OCI-LY7 (cell line): ENCODE measurements at regions not wholly inside any gene's neighbourhood (a gene's known extent, or its start where the extent isn't known, plus 50 kb on each side); places are given as distances from the start of the nearest gene placed in this dataset.

Source experiments
- BruUV-seq: library from RNA; stranded (reverse); fragments of 400-500 nt; replicated peaks from 2 replicates; lab custom pipeline; 2021; lab: Mats Ljungman, UMichigan
- CTCF ChIA-PET: fragments of 300-600 bp; sonication (Branson Sonifier 250); formaldehyde crosslinking; loops from one replicate; lab custom pipeline; 2022; ENCODE audit warnings: antibody characterized with exemption; ENCODE audit not compliant: unreplicated experiment; lab: Charles Lee
- POLR2A ChIA-PET: fragments of 300-600 bp; sonication (Branson Sonifier 250); formaldehyde crosslinking; loops from one replicate; lab custom pipeline; 2022; ENCODE audit warnings: antibody characterized with exemption; lab: Charles Lee
- DNase-seq: peaks from one replicate; pipeline ENCODE4 v3.0.0-alpha.2; 2015; ENCODE audit warnings: low spot score
- H2AFZ ChIP-seq: fragments of 200-600 bp; sonication (generic), shearing (Covaris generic); 2 replicates; pipeline ENCODE4 v1.6.1; 2014; ENCODE audit warnings: mild to moderate bottlenecking, antibody characterized with exemption, low read length, moderate library complexity
- H3K27ac ChIP-seq: fragments of 200-600 bp; sonication (generic); 2 replicates; pipeline ENCODE4 v1.5.1; 2014; ENCODE audit warnings: mixed run types, low read depth, mild to moderate bottlenecking, moderate library complexity, low read length, inconsistent platforms; ENCODE audit not compliant: poor library complexity, severe bottlenecking
- H3K36me3 ChIP-seq: fragments of 200-600 bp; sonication (generic); 2 replicates; pipeline ENCODE4 v1.6.1; 2014; ENCODE audit warnings: mild to moderate bottlenecking, antibody characterized with exemption, low read length, moderate library complexity, mixed read lengths; ENCODE audit not compliant: insufficient read depth
- H3K4me1 ChIP-seq: fragments of 200-600 bp; sonication (generic); 2 replicates; pipeline ENCODE4 v1.5.1; 2014; ENCODE audit warnings: mild to moderate bottlenecking, low read length; ENCODE audit not compliant: insufficient read depth, poor library complexity, severe bottlenecking
- H3K4me2 ChIP-seq: fragments of 200-600 bp; sonication (generic); 2 replicates; pipeline ENCODE4 v1.6.1; 2014; ENCODE audit warnings: mild to moderate bottlenecking, low read length
- H3K4me3 ChIP-seq: fragments of 200-600 bp; sonication (generic); 2 replicates; pipeline ENCODE4 v1.5.1; 2014; ENCODE audit warnings: mild to moderate bottlenecking, low read depth, low read length; ENCODE audit not compliant: poor library complexity, severe bottlenecking
- H3K79me2 ChIP-seq: fragments of 200-600 bp; sonication (generic); 2 replicates; pipeline ENCODE4 v1.6.1; 2016; ENCODE audit warnings: low read depth, mild to moderate bottlenecking, low read length, moderate library complexity, mixed read lengths; ENCODE audit not compliant: insufficient read depth
- H3K9me2 ChIP-seq: fragments of 200-600 bp; sonication (generic); 2 replicates; pipeline ENCODE4 v1.6.1; 2016; ENCODE audit warnings: mild to moderate bottlenecking, low read length, mixed read lengths; ENCODE audit not compliant: insufficient read depth
- H3K9me3 ChIP-seq: fragments of 200-600 bp; sonication (generic); 2 replicates; pipeline ENCODE4 v1.6.1; 2014; ENCODE audit warnings: mild to moderate bottlenecking, mixed run types, low read length, mixed read lengths
- H4K20me1 ChIP-seq: fragments of 200-600 bp; sonication (generic); 2 replicates; pipeline ENCODE4 v1.6.1; 2014; ENCODE audit warnings: mild to moderate bottlenecking, antibody characterized with exemption, low read length, moderate library complexity, mixed read lengths; ENCODE audit not compliant: insufficient read depth
- EZH2phosphoT487 ChIP-seq: fragments of 200-600 bp; sonication (generic); IDR thresholded peaks from 2 replicates; pipeline ENCODE4 v1.6.1; 2018; ENCODE audit warnings: low read depth, borderline replicate concordance, mild to moderate bottlenecking, mixed run types, antibody characterized with exemption, low read length, moderate library complexity, mixed read lengths
- intact Hi-C: fragments of 100-400 bp; cut with micrococcal nuclease; formaldehyde crosslinking; loops from one replicate; pipeline ENCODE4 v1.10.0; 2022; ENCODE audit not compliant: unreplicated experiment
- TF ChIP-seq, protein P1 (sequence below): fragments of 200-600 bp; sonication (generic); conservative IDR thresholded peaks from 2 replicates; pipeline ENCODE4 v1.5.1; 2014; ENCODE audit warnings: mild to moderate bottlenecking, antibody characterized with exemption, low read length, moderate library complexity, mixed read lengths

DNA sequence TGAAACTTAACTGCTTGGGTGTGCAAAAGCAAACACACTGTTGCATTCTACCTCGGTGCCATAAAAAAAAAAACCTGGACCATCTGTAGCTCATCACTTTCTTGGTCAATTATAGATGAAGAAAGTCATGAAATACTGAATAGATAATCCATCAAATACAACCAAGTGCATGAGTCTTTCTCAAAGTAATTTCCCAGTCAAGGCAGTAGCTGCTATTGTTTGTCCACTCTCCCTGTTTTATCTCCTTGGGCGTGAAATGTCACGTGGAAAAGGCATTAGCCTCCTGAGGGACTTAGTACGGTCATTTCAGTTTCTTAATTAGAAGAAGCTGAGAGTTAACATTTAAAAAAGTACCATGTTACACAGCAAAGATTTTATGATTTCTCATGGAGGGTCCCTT, 1697.9 kb downstream of the PCDH9 start:
- Histone ChIP-seq H3K9me2 (no peaks in the 10 kb centered on the region), H3K4me2 (no peak overlapping the region; the same call in 1 of the 2 replicates), H2AFZ (no peak overlapping the region), H3K4me3 (no peak overlapping the region), H3K79me2 (no peaks in the 10 kb centered on the region), H3K9me3 (no peaks in the 10 kb centered on the region), H4K20me1 (no peaks in the 10 kb centered on the region), H3K36me3 (no peaks in the 10 kb centered on the region), H3K4me1 (no peaks in the 10 kb centered on the region), H3K27ac (no peak overlapping the region)
- TF ChIP-seq, protein P1, sequence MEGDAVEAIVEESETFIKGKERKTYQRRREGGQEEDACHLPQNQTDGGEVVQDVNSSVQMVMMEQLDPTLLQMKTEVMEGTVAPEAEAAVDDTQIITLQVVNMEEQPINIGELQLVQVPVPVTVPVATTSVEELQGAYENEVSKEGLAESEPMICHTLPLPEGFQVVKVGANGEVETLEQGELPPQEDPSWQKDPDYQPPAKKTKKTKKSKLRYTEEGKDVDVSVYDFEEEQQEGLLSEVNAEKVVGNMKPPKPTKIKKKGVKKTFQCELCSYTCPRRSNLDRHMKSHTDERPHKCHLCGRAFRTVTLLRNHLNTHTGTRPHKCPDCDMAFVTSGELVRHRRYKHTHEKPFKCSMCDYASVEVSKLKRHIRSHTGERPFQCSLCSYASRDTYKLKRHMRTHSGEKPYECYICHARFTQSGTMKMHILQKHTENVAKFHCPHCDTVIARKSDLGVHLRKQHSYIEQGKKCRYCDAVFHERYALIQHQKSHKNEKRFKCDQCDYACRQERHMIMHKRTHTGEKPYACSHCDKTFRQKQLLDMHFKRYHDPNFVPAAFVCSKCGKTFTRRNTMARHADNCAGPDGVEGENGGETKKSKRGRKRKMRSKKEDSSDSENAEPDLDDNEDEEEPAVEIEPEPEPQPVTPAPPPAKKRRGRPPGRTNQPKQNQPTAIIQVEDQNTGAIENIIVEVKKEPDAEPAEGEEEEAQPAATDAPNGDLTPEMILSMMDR: no peak
- TF ChIP-seq EZH2phosphoT487: no peak
- DNase-seq: no peak
- CTCF ChIA-PET: no interaction called here
- intact Hi-C loops: no loop called here
- BruUV-seq: no TSS peak
- POLR2A ChIA-PET: no interaction called here

DNA sequence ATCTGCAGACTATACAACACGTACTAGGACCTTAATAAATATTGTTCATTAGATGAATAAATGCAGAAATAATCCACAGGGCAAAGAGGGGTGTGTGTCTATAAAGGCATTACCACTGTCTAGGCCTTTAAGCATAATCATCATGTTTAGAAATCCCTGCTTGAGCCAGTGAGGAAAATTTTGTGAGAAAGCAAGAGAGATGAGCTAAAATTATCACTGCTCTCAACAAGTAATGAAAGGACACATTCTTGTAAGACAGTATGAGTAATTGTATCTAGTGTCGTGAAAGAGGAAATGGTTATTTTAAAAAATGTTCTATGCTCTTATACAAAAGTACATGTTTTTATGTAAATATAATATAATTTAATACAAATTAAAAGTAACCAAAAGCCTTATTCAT, 1699.4 kb downstream of the PCDH9 start:
- no peaks in the 10 kb centered on the region for H3K9me2 ChIP-seq
- POLR2A ChIA-PET: interaction anchor here (0.6 to 1.1 kb wide), 2 partner anchors 10 to 13 kb away, joined by 3 to 4 read pairs; no protein-coding TSS in a partner anchor
- intact Hi-C loops: no loop called here
- TF ChIP-seq EZH2phosphoT487: no peak
- TF ChIP-seq, protein P1: no peak
- no peak overlapping the region for H3K4me3 ChIP-seq
- no peaks in the 10 kb centered on the region for H3K4me1 ChIP-seq
- no peak overlapping the region for H2AFZ ChIP-seq
- no peak overlapping the region for H3K27ac ChIP-seq
- H3K4me2 ChIP-seq: no peak overlapping the region
- DNase-seq: no peak
- no peaks in the 10 kb centered on the region for H3K9me3 ChIP-seq
- CTCF ChIA-PET: no interaction called here
- H3K79me2 ChIP-seq: no peaks in the 10 kb centered on the region
- no TSS peak for BruUV-seq
- no peaks in the 10 kb centered on the region for H4K20me1 ChIP-seq
- H3K36me3 ChIP-seq: no peaks in the 10 kb centered on the region

DNA sequence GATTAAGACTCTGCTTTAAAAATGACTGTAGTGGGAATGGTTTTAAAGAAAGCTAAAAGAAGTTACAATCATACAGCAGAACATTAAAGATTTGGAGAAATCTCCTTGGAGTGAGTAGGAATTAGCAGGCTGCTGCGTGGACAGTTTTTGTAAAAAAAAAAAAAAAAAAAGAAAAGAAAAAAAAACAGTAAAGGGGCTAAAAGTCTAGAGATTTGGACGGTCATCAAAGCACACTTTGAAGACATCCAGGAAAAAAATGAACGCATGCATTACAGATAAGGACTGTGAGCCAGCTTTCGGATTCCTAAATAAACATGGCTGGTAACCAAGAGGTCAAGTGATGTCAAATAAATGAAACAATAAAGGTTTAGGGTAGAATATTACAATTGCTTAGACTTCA, 1700.6 kb downstream of the PCDH9 start:
- no peaks in the 10 kb centered on the region for H4K20me1 ChIP-seq

More for the DNA sequence above, 1700.6 kb downstream of the PCDH9 start:
- Histone ChIP-seq H3K4me3 (no peak overlapping the region), H3K4me2 (no peak overlapping the region), H3K9me3 (no peaks in the 10 kb centered on the region), H3K9me2 (no peaks in the 10 kb centered on the region), H3K79me2 (no peaks in the 10 kb centered on the region), H3K27ac (no peak overlapping the region), H3K4me1 (no peaks in the 10 kb centered on the region), H3K36me3 (no peaks in the 10 kb centered on the region), H2AFZ (no peak overlapping the region)
- no TSS peak for BruUV-seq
- CTCF ChIA-PET: no interaction called here
- DNase-seq: no peak
- TF ChIP-seq, protein P1: no peak
- no peak for TF ChIP-seq EZH2phosphoT487
- intact Hi-C loops: no loop called here
- POLR2A ChIA-PET: interaction anchor here (0.6 to 0.8 kb wide), 4 partner anchors 10 to 1002 kb away, joined by 3 to 5 read pairs (median 4); no protein-coding TSS in a partner anchor
